ENCODE measurements at regions not wholly inside any gene's neighbourhood (a gene's known extent, or its start where the extent isn't known, plus 50 kb on each side); places are given as distances from the start of the nearest gene placed in this dataset.

- TF ChIP-seq CTCF (IDR thresholded peaks at IDR 0.05), result no peak
- ATAC-seq (ENCODE audit: low FRiP score), result no peak
- DNase-seq (ENCODE audit: low spot score), result no peak
Observed at GRCh38 chr1:222956601-222957000, 141.8 kb downstream of the DISP1 start.

GRCh38 chr1:222967466-222968240 is 152.8 kb downstream of the DISP1 start:
- ATAC-seq (ENCODE audit: low FRiP score) (no peak), DNase-seq (ENCODE audit: low spot score) (no peak)
- no peak for TF ChIP-seq CTCF (IDR thresholded peaks at IDR 0.05)

- DNase-seq (ENCODE audit: low spot score) (no peak), ATAC-seq (ENCODE audit: low FRiP score) (no peak)
- TF ChIP-seq CTCF (IDR thresholded peaks at IDR 0.05), result no peak
Observed at GRCh38 chr1:222970040-222970439, 155.2 kb downstream of the DISP1 start.

GRCh38 chr1:222970711-222971110 is 155.9 kb downstream of the DISP1 start:
- no peak for ATAC-seq (ENCODE audit: low FRiP score)
- TF ChIP-seq CTCF (IDR thresholded peaks at IDR 0.05), result no peak

GRCh38 chr1:222971146-222971545 is 156.3 kb downstream of the DISP1 start:
- DNase-seq (ENCODE audit: low spot score) (no peak), ATAC-seq (ENCODE audit: low FRiP score) (no peak)
- no peak for TF ChIP-seq CTCF (IDR thresholded peaks at IDR 0.05)

More at GRCh38 chr1:222970711-222971110, 155.9 kb downstream of the DISP1 start:
- no peak for DNase-seq (ENCODE audit: low spot score)

GRCh38 chr1:222973561-222973960 is 158.7 kb downstream of the DISP1 start:
- no peak for TF ChIP-seq CTCF (IDR thresholded peaks at IDR 0.05)
- ATAC-seq (ENCODE audit: low FRiP score), result no peak
- no peak for DNase-seq (ENCODE audit: low spot score)

GRCh38 chr1:222974496-222974895 is 159.7 kb downstream of the DISP1 start:
- no peak for TF ChIP-seq CTCF (IDR thresholded peaks at IDR 0.05)

More at GRCh38 chr1:222974496-222974895, 159.7 kb downstream of the DISP1 start:
- no peak for ATAC-seq (ENCODE audit: low FRiP score)
- no peak for DNase-seq (ENCODE audit: low spot score)
